Upper lobe of left lung (tissue), 6 donors: ENCODE measurements at regions not wholly inside any gene's neighbourhood (a gene's known extent, or its start where the extent isn't known, plus 50 kb on each side); places are given as distances from the start of the nearest gene placed in this dataset.
"Not testable (repeated sequence)": the region's sequence is repeated elsewhere in the genome, so short reads cannot be mapped to it uniquely, and the experiment has no call there.

ENCODE experiments used
- ATAC-seq, 2 donors: fragments of 200-7000 bp; cut with Tn5 transposase; one replicate each; pipeline ENCODE4 v1.9.1; 2022; ENCODE audit warnings: mild to moderate bottlenecking in 2 of 2, moderate library complexity in 2 of 2; ENCODE audit not compliant: low FRiP score in 2 of 2
- DNase-seq, 2 donors: peaks; one replicate each; pipeline ENCODE4 v3.0.0-alpha.2; 2019 to 2020
- H3K27ac ChIP-seq, 4 donors: fragments of 200-600 bp; sonication (generic); one replicate each; pipeline ENCODE4 v1.5.1; 2016 to 2019
- H3K27me3 ChIP-seq, 4 donors: fragments of 200-600 bp; sonication (generic); one replicate each; pipeline ENCODE4 v1.5.1; 2017 to 2019
- H3K36me3 ChIP-seq, 4 donors: fragments of 200-600 bp; sonication (generic); one replicate each; pipeline ENCODE4 v1.5.1; 2016 to 2019
- H3K4me1 ChIP-seq, 4 donors: fragments of 200-600 bp; sonication (generic); one replicate each; pipeline ENCODE4 v1.5.1; 2018 to 2019
- H3K4me3 ChIP-seq, 4 donors: fragments of 200-600 bp; sonication (generic); one replicate each; pipeline ENCODE4 v1.5.1; 2017 to 2019; ENCODE audit warnings: mild to moderate bottlenecking in 2 of 4, moderate library complexity in 1 of 4
- H3K9me3 ChIP-seq, 4 donors: fragments of 200-600 bp; sonication (generic); one replicate each; pipeline ENCODE4 v1.5.1; 2018 to 2019
- EP300 ChIP-seq, 4 donors: sonication (generic); formaldehyde crosslinking; IDR thresholded peaks; one replicate each; pipeline ENCODE4 v1.5.1; 2017; ENCODE audit warnings: antibody characterized with exemption in 4 of 4, control low read depth in 2 of 4
- POLR2A ChIP-seq, 4 donors: fragments of 450-650 bp; IDR thresholded peaks; one replicate each; pipeline ENCODE4 v1.5.1; 2016 to 2017; ENCODE audit warnings: antibody characterized with exemption in 4 of 4, mild to moderate bottlenecking in 2 of 4
- POLR2AphosphoS5 ChIP-seq, 2 donors: sonication (generic); formaldehyde crosslinking; IDR thresholded peaks; one replicate each; pipeline ENCODE4 v1.5.1; 2017; ENCODE audit warnings: antibody characterized with exemption in 2 of 2
- WGBS, 2 donors: methylation state at CpG; one replicate each; pipeline ENCODE4 v1.1.5; 2017 to 2018; 5-methylcytosine and 5-hydroxymethylcytosine counted together
- TF ChIP-seq, protein P1 (sequence below), 6 experiments: fragments of 450-650 bp in 4 of 6; fragments of 200-600 bp in 2 of 6; sonication (generic) in 2 of 6; IDR thresholded peaks; one replicate each; pipeline ENCODE4 v1.5.1; 2016 to 2019; ENCODE audit warnings: antibody characterized with exemption in 6 of 6
- donor health status: DM: no; HTN: no; CAD: no; lungs with moderate emphysema.
- donor health status: DM: no; HTN: yes; CAD: no; lungs with severe emphysema.

DNA sequence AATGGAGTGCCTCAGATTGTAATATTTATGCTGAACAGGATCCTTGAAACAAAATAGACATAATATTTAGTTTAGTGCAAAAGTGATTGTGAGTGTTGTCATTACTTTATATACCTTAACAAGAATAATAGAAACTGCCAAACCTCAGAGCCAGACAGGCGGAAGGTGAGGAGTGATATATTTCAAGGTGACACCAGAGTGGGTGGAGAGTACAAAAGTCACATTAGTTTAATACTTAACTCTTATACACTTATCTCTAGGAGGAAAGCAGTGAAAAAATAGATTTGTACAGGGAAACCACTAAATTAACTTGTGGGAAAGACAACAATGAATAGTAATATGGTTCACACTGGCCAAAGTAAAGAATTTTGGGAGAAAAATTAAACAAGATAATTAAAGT is 342.8 kb upstream of the NDST4 start:
- H3K4me3 ChIP-seq: no peak overlapping the region
- peaks cover 0 to 12% (median 0%) of the 10 kb centered on the region in 4 donors for H3K4me1 ChIP-seq
- 71 to 98% methylated on average over 1 of the region's 1 CpG for WGBS, 2 donors
- no peak overlapping the region for H3K27ac ChIP-seq
- TF ChIP-seq EP300 (IDR thresholded peaks at IDR 0.05): no peak
- H3K27me3 ChIP-seq: no peaks in the 10 kb centered on the region
- no peaks in the 10 kb centered on the region for H3K9me3 ChIP-seq
- no peak for ATAC-seq
- no peaks in the 10 kb centered on the region for H3K36me3 ChIP-seq
- DNase-seq: no peak

DNA sequence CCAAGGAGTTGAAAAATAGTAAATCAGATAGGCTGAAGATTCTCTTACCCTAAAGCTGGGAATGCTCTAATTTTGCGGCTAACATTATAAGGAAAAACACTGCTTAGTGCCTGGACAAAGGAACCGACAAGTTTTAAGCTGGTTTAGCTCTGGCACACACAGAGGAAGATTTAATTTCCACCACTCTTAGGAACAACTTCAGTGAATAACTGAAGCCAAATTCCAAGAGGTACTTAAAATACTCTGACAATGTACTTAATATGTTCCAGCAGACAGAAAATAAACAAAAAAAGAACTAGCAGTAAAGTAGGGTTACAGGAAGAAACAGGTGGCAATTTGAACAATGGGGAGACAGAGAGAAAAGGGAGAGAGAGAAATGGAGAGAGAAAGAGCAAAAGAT is 340.8 kb upstream of the NDST4 start:
- TF ChIP-seq, protein P1, sequence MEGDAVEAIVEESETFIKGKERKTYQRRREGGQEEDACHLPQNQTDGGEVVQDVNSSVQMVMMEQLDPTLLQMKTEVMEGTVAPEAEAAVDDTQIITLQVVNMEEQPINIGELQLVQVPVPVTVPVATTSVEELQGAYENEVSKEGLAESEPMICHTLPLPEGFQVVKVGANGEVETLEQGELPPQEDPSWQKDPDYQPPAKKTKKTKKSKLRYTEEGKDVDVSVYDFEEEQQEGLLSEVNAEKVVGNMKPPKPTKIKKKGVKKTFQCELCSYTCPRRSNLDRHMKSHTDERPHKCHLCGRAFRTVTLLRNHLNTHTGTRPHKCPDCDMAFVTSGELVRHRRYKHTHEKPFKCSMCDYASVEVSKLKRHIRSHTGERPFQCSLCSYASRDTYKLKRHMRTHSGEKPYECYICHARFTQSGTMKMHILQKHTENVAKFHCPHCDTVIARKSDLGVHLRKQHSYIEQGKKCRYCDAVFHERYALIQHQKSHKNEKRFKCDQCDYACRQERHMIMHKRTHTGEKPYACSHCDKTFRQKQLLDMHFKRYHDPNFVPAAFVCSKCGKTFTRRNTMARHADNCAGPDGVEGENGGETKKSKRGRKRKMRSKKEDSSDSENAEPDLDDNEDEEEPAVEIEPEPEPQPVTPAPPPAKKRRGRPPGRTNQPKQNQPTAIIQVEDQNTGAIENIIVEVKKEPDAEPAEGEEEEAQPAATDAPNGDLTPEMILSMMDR (IDR thresholded peaks at IDR 0.05): no peak
- TF ChIP-seq EP300 (IDR thresholded peaks at IDR 0.05) (no peak), POLR2AphosphoS5 (IDR thresholded peaks at IDR 0.05) (no peak), POLR2A (IDR thresholded peaks at IDR 0.05) (no peak)
- no peaks in the 10 kb centered on the region for H3K27me3 ChIP-seq
- WGBS, 2 donors: 32 to 45% methylated on average over 2 of the region's 2 CpGs
- H3K36me3 ChIP-seq: no peaks in the 10 kb centered on the region
- H3K4me3 ChIP-seq: no peak overlapping the region
- H3K9me3 ChIP-seq: no peaks in the 10 kb centered on the region
- ATAC-seq (no peak), DNase-seq (no peak)
- H3K4me1 ChIP-seq: peaks cover 0 to 12% (median 0%) of the 10 kb centered on the region in 4 donors
- H3K27ac ChIP-seq: no peak overlapping the region

DNA sequence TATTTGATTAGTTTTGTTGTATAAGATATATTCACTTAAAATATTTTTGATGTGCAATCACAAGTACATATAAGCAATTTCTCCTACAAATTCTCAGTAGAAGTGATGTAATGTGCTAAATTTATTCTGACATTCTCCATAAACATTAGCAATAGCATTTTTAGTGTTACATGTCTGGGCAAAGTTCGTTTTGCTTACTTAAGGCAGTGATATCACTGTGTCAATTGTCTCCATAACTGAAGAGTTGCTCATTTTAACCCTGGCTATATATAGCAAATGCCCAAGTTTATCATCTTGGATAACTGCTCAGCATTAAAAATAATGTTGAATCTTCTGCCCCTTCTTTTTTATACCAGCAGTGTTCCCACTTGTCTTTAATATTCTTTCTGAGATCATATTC is 340.0 kb upstream of the NDST4 start:
- no peak for TF ChIP-seq POLR2AphosphoS5 (IDR thresholded peaks at IDR 0.05)
- TF ChIP-seq, protein P1 (IDR thresholded peaks at IDR 0.05): no peak
- DNase-seq (no peak), ATAC-seq (no peak)
- Histone ChIP-seq H3K4me1 (peaks cover 0 to 12% (median 0%) of the 10 kb centered on the region in 4 donors), H3K4me3 (no peak overlapping the region), H3K36me3 (no peaks in the 10 kb centered on the region), H3K9me3 (no peaks in the 10 kb centered on the region), H3K27ac (no peak overlapping the region), H3K27me3 (no peaks in the 10 kb centered on the region)
- WGBS, 2 donors: 29 to 36% methylated on average over 1 of the region's 1 CpG

DNA sequence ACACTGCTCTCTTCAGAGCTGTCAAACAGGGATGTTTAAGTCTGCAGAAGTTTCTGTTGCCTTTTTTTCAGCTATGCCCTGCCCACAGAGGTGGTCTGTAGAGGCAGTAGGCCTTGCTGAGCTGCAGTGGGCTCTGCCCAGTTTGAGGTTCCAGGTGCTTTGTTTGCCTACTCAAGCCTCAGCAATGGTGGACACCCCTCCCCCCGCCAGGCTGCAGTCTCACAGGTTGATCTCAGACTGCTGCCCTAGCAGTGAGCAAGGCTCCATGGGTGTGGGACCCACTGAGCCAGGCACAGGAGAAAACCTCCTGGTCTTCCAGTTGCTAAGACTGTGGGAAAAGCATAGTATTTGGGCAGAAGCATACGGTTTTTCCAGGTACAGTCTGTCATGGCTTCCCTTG is 338.8 kb upstream of the NDST4 start:
- not testable (repeated sequence) for H3K27me3 ChIP-seq, H3K9me3 ChIP-seq, ATAC-seq, DNase-seq, H3K36me3 ChIP-seq, H3K27ac ChIP-seq, H3K4me3 ChIP-seq
- 93 to 100% methylated on average over 2 of the region's 2 CpGs for WGBS, 2 donors
- peaks cover 0 to 12% (median 0%) of the 10 kb centered on the region in 4 donors for H3K4me1 ChIP-seq

DNA sequence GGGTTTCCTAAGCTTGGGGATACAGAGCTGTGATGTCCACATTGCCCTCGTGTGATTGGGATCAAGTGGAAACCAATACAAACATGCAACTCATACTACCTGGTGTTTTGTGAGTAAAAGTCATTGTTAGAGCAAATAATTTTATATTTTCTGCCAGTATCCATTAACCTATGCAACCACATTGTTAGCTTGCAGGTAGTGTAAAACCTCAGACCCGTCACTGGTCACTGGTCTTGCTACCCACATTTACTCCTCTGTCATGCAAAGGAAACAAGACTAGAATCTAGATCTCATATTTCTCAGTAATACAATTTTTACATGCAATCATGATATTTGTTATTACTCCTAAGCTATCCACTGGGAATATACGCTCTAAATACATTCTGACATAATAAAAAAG is 324.3 kb upstream of the NDST4 start:
- peaks cover 0 to 4% (median 0%) of the 10 kb centered on the region in 4 donors for H3K9me3 ChIP-seq
- no peak for DNase-seq
- TF ChIP-seq POLR2AphosphoS5 (IDR thresholded peaks at IDR 0.05) (no peak), POLR2A (IDR thresholded peaks at IDR 0.05) (no peak), EP300 (IDR thresholded peaks at IDR 0.05) (no peak)
- TF ChIP-seq, protein P1 (IDR thresholded peaks at IDR 0.05): no peak
- no peaks in the 10 kb centered on the region for H3K36me3 ChIP-seq
- WGBS, 2 donors: 78 to 84% methylated on average over 3 of the region's 3 CpGs
- H3K4me1 ChIP-seq: no peaks in the 10 kb centered on the region
- no peaks in the 10 kb centered on the region for H3K27me3 ChIP-seq
- ATAC-seq: no peak
- H3K4me3 ChIP-seq: no peak overlapping the region
- no peak overlapping the region for H3K27ac ChIP-seq

DNA sequence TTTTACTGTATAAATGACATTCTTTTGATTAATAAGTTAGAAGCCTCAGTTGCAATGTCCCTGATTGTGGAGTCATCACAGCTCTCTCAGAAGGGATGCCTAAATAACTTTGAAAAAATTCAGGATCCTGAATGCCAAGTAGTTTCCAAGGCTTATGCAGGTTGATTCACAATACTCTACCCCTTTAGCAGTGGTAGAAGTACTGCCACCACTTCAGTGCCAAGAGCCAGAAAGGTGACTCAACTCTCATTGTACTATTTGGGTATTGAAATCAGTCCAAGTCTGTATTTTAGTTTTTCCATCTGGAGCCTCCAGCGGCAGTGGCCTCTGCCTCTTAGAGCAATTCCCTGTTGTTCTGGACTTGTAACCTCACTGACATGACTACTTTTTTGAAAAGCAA is 320.1 kb upstream of the NDST4 start:
- H3K36me3 ChIP-seq: no peaks in the 10 kb centered on the region
- ATAC-seq: no peak
- no peak overlapping the region for H3K4me3 ChIP-seq
- no peaks in the 10 kb centered on the region for H3K9me3 ChIP-seq
- no peak overlapping the region for H3K27ac ChIP-seq
- no peak for TF ChIP-seq POLR2A (IDR thresholded peaks at IDR 0.05)
- no peak for TF ChIP-seq POLR2AphosphoS5 (IDR thresholded peaks at IDR 0.05)
- TF ChIP-seq, protein P1 (IDR thresholded peaks at IDR 0.05): no peak
- no peak for TF ChIP-seq EP300 (IDR thresholded peaks at IDR 0.05)
- DNase-seq: no peak
- WGBS, 2 donors: 79 to 82% methylated on average over 1 of the region's 1 CpG
- H3K4me1 ChIP-seq: no peaks in the 10 kb centered on the region
- no peaks in the 10 kb centered on the region for H3K27me3 ChIP-seq
